Sigmoid colon (tissue), 3 donors: ENCODE measurements at regions not wholly inside any gene's neighbourhood (a gene's known extent, or its start where the extent isn't known, plus 50 kb on each side); places are given as distances from the start of the nearest gene placed in this dataset.

Experiments
- POLR2A ChIP-seq, 2 donors: fragments of 450-650 bp; IDR thresholded peaks; one replicate each; pipeline ENCODE4 v1.6.1; 2016; ENCODE audit warnings: antibody characterized with exemption in 2 of 2, mild to moderate bottlenecking in 2 of 2, moderate library complexity in 2 of 2
- TF ChIP-seq, protein P1 (sequence below), 4 experiments: fragments of 450-650 bp in 3 of 4; fragments of 200-600 bp in 1 of 4; IDR thresholded peaks; one replicate each; pipeline ENCODE4 v1.5.1; 2016 to 2019; ENCODE audit warnings: antibody characterized with exemption in 4 of 4, mild to moderate bottlenecking in 3 of 4, moderate library complexity in 2 of 4

DNA sequence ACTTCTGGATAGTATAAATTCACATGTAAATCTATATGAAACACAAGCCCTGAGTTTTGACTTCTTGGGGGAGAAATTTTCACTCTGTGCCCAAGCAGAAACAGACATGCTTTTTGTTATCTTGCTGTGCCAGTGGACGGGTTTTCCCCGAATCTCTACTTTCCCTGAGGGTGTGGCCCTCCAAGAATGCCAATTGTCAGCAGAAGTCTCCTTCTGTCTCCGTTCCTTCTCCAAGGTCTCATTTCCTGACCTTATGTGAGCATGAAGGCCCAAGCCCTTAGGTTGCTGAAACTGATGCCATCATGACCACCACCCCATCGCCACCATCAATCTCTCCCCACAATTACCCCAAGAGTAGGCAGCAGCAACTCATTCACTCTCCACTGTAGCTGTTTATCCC, 253.8 kb downstream of the XXYLT1 start:
- TF ChIP-seq, protein P1, sequence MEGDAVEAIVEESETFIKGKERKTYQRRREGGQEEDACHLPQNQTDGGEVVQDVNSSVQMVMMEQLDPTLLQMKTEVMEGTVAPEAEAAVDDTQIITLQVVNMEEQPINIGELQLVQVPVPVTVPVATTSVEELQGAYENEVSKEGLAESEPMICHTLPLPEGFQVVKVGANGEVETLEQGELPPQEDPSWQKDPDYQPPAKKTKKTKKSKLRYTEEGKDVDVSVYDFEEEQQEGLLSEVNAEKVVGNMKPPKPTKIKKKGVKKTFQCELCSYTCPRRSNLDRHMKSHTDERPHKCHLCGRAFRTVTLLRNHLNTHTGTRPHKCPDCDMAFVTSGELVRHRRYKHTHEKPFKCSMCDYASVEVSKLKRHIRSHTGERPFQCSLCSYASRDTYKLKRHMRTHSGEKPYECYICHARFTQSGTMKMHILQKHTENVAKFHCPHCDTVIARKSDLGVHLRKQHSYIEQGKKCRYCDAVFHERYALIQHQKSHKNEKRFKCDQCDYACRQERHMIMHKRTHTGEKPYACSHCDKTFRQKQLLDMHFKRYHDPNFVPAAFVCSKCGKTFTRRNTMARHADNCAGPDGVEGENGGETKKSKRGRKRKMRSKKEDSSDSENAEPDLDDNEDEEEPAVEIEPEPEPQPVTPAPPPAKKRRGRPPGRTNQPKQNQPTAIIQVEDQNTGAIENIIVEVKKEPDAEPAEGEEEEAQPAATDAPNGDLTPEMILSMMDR (IDR thresholded peaks at IDR 0.05) = no peak
- TF ChIP-seq POLR2A (IDR thresholded peaks at IDR 0.05) = no peak
